ENCODE measurements at regions not wholly inside any gene's neighbourhood (a gene's known extent, or its start where the extent isn't known, plus 50 kb on each side); places are given as distances from the start of the nearest gene placed in this dataset.

- no peaks in the 10 kb centered on the region for H3K9me3 ChIP-seq (ENCODE audit: control insufficient read depth in 4 of 4, low read length in 3 of 4)
- 78% methylated on average over 6 of the region's 6 CpGs for WGBS
- DNase-seq (ENCODE audit: low spot score) = no peak
- TF ChIP-seq FOXA1 (IDR thresholded peaks at IDR 0.05) (no peak), NR2F2 (IDR thresholded peaks at IDR 0.05) (no peak), TAF1 (conservative IDR thresholded peaks at IDR 0.05) (no peak), RAD21 (IDR thresholded peaks at IDR 0.05) (no peak), HNF4G (IDR thresholded peaks at IDR 0.05) (no peak), YY1 (IDR thresholded peaks at IDR 0.05) (no peak), HNF4A (conservative IDR thresholded peaks at IDR 0.05) (no peak), EGR1 (IDR thresholded peaks at IDR 0.05; ENCODE audit: low read depth in 2 of 2) (no peak), REST (IDR thresholded peaks at IDR 0.05) (no peak), FOXA2 (IDR thresholded peaks at IDR 0.05) (no peak), RXRA (IDR thresholded peaks at IDR 0.05) (no peak), MAX (IDR thresholded peaks at IDR 0.05) (no peak), SP1 (IDR thresholded peaks at IDR 0.05) (no peak)
- TF ChIP-seq, protein P1, sequence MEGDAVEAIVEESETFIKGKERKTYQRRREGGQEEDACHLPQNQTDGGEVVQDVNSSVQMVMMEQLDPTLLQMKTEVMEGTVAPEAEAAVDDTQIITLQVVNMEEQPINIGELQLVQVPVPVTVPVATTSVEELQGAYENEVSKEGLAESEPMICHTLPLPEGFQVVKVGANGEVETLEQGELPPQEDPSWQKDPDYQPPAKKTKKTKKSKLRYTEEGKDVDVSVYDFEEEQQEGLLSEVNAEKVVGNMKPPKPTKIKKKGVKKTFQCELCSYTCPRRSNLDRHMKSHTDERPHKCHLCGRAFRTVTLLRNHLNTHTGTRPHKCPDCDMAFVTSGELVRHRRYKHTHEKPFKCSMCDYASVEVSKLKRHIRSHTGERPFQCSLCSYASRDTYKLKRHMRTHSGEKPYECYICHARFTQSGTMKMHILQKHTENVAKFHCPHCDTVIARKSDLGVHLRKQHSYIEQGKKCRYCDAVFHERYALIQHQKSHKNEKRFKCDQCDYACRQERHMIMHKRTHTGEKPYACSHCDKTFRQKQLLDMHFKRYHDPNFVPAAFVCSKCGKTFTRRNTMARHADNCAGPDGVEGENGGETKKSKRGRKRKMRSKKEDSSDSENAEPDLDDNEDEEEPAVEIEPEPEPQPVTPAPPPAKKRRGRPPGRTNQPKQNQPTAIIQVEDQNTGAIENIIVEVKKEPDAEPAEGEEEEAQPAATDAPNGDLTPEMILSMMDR (IDR thresholded peaks at IDR 0.05; ENCODE audit: low read depth, low read length, missing input control) = no peak
- TF ChIP-seq, protein P2, sequence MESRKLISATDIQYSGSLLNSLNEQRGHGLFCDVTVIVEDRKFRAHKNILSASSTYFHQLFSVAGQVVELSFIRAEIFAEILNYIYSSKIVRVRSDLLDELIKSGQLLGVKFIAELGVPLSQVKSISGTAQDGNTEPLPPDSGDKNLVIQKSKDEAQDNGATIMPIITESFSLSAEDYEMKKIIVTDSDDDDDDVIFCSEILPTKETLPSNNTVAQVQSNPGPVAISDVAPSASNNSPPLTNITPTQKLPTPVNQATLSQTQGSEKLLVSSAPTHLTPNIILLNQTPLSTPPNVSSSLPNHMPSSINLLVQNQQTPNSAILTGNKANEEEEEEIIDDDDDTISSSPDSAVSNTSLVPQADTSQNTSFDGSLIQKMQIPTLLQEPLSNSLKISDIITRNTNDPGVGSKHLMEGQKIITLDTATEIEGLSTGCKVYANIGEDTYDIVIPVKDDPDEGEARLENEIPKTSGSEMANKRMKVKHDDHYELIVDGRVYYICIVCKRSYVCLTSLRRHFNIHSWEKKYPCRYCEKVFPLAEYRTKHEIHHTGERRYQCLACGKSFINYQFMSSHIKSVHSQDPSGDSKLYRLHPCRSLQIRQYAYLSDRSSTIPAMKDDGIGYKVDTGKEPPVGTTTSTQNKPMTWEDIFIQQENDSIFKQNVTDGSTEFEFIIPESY (IDR thresholded peaks at IDR 0.05) = no peak
- TF ChIP-seq, protein P3, sequence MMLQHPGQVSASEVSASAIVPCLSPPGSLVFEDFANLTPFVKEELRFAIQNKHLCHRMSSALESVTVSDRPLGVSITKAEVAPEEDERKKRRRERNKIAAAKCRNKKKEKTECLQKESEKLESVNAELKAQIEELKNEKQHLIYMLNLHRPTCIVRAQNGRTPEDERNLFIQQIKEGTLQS (IDR thresholded peaks at IDR 0.05) = no peak
- H3K36me3 ChIP-seq (ENCODE audit: control insufficient read depth in 4 of 4, insufficient read depth in 3 of 4, low read depth in 1 of 4, low read length in 3 of 4) = no peaks in the 10 kb centered on the region
- no peak overlapping the region for H3K27ac ChIP-seq (ENCODE audit: low read depth in 1 of 2, low read length in 2 of 2)
- H3K27me3 ChIP-seq (ENCODE audit: control insufficient read depth in 4 of 4, insufficient read depth in 4 of 4, low read length in 3 of 4) = no peaks in the 10 kb centered on the region
- no peak overlapping the region for H3K9ac ChIP-seq (ENCODE audit: low read depth in 1 of 2, low read length in 2 of 2)
- H3K4me1 ChIP-seq (ENCODE audit: control insufficient read depth in 4 of 4, insufficient read depth in 4 of 4, low read length in 3 of 4) = peaks cover 0 to 3% (median 0%) of the 10 kb centered on the region in 4 donors
- H3K4me3 ChIP-seq (ENCODE audit: low read depth in 1 of 3, low read length in 3 of 3) = no peak overlapping the region
Measured at GRCh38 chr1:96418969-96419368, 302.6 kb upstream of the PTBP2 start.

- DNase-seq (ENCODE audit: low spot score) = no peak
- H3K4me3 ChIP-seq (ENCODE audit: low read depth in 1 of 3, low read length in 3 of 3) = no peak overlapping the region
- no peaks in the 10 kb centered on the region for H3K27me3 ChIP-seq (ENCODE audit: control insufficient read depth in 4 of 4, insufficient read depth in 4 of 4, low read length in 3 of 4)
- peaks cover 2 to 11% (median 8%) of the 10 kb centered on the region in 4 donors for H3K4me1 ChIP-seq (ENCODE audit: control insufficient read depth in 4 of 4, insufficient read depth in 4 of 4, low read length in 3 of 4)
- 66% methylated on average over 1 of the region's 1 CpG for WGBS
- H3K27ac ChIP-seq (ENCODE audit: low read depth in 1 of 2, low read length in 2 of 2) = no peak overlapping the region
- H3K36me3 ChIP-seq (ENCODE audit: control insufficient read depth in 4 of 4, insufficient read depth in 3 of 4, low read depth in 1 of 4, low read length in 3 of 4) = no peaks in the 10 kb centered on the region
- no peak overlapping the region for H3K9ac ChIP-seq (ENCODE audit: low read depth in 1 of 2, low read length in 2 of 2)
- no peaks in the 10 kb centered on the region for H3K9me3 ChIP-seq (ENCODE audit: control insufficient read depth in 4 of 4, low read length in 3 of 4)
- TF ChIP-seq REST (IDR thresholded peaks at IDR 0.05) = no peak
- TF ChIP-seq MAX (IDR thresholded peaks at IDR 0.05) = no peak
- TF ChIP-seq NR2F2 (IDR thresholded peaks at IDR 0.05) = no peak
- no peak for TF ChIP-seq HNF4G (IDR thresholded peaks at IDR 0.05)
- no peak for TF ChIP-seq JUND (IDR thresholded peaks at IDR 0.05)
- no peak for TF ChIP-seq YY1 (IDR thresholded peaks at IDR 0.05)
- TF ChIP-seq, protein P2 (IDR thresholded peaks at IDR 0.05) = no peak
Measured at GRCh38 chr1:96424877-96425276, 296.7 kb upstream of the PTBP2 start.

Data from liver (tissue), 8 donors.